ENCODE measurements at regions not wholly inside any gene's neighbourhood (a gene's known extent, or its start where the extent isn't known, plus 50 kb on each side); places are given as distances from the start of the nearest gene placed in this dataset.

DNA sequence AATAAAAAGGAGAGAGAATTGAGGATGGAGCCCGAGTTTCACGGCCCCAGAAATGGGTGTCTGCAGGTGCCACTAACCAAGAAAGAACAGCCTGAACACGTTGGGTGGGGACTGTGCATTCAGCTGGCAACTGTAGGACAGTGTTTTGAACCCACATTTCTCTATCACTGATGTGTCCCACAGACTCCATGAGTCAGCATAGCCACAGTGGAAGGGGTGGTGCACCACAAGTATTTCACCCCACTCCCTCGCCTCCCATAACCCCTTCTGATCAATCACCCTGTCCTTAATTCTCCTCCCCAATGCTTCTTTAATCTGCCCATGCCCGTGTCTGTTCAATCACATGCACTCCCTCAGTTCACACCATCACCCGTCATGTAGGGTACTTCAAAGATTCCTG is 291.5 kb downstream of the ZNF516 start:
- Histone ChIP-seq H3K9me3 (no peaks in the 10 kb centered on the region), H3K9ac (ENCODE audit: low read depth in 2 of 2, low read length in 2 of 2) (no peak overlapping the region), H3K27ac (no peak overlapping the region), H3K4me3 (no peak overlapping the region), H3K27me3 (no peaks in the 10 kb centered on the region), H3K4me1 (no peaks in the 10 kb centered on the region), H3K36me3 (no peaks in the 10 kb centered on the region)
- TF ChIP-seq, protein P1, sequence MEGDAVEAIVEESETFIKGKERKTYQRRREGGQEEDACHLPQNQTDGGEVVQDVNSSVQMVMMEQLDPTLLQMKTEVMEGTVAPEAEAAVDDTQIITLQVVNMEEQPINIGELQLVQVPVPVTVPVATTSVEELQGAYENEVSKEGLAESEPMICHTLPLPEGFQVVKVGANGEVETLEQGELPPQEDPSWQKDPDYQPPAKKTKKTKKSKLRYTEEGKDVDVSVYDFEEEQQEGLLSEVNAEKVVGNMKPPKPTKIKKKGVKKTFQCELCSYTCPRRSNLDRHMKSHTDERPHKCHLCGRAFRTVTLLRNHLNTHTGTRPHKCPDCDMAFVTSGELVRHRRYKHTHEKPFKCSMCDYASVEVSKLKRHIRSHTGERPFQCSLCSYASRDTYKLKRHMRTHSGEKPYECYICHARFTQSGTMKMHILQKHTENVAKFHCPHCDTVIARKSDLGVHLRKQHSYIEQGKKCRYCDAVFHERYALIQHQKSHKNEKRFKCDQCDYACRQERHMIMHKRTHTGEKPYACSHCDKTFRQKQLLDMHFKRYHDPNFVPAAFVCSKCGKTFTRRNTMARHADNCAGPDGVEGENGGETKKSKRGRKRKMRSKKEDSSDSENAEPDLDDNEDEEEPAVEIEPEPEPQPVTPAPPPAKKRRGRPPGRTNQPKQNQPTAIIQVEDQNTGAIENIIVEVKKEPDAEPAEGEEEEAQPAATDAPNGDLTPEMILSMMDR (IDR thresholded peaks at IDR 0.05): no peak
- DNase-seq: no peak
- intact Hi-C loops (cut with DNase I): no loop called here

GRCh38 chr18:76202322-76202721 is 292.7 kb downstream of the ZNF516 start:
- H3K27ac ChIP-seq: no peak overlapping the region
- H3K27me3 ChIP-seq: no peaks in the 10 kb centered on the region
- no peak for DNase-seq
- TF ChIP-seq, protein P1 (IDR thresholded peaks at IDR 0.05): no peak
- no peaks in the 10 kb centered on the region for H3K9me3 ChIP-seq
- no peaks in the 10 kb centered on the region for H3K4me1 ChIP-seq
- intact Hi-C loops (cut with DNase I): no loop called here
- H3K4me3 ChIP-seq: no peak overlapping the region
- no peak overlapping the region for H3K9ac ChIP-seq (ENCODE audit: low read depth in 2 of 2, low read length in 2 of 2)
- H3K36me3 ChIP-seq: no peaks in the 10 kb centered on the region

DNA sequence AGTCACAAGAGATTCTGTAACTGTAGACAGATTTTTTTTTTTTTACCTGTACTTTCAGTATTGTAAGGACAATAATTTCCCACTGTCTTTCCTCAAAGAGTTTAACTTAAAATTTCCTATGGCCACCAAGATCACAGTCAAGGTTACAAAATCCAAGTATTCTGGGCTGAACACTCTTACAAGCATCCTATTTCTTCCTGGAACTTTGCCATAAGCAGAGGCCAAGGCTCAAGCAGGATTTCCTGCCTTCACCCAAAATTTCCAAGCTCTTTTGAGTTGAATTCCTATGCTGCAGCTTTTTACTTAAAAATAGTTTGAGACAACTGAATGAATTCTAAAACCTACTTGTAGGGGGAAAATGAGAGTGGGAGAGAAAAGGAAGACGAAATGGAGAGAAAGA is 299.4 kb downstream of the ZNF516 start:
- Histone ChIP-seq H3K27me3 (no peaks in the 10 kb centered on the region), H3K4me1 (no peaks in the 10 kb centered on the region), H3K9ac (ENCODE audit: low read depth in 2 of 2, low read length in 2 of 2) (no peak overlapping the region), H3K36me3 (no peaks in the 10 kb centered on the region), H3K9me3 (peaks cover 7% of the 10 kb centered on the region), H3K4me3 (no peak overlapping the region), H3K27ac (no peak overlapping the region)
- TF ChIP-seq, protein P1 (IDR thresholded peaks at IDR 0.05): no peak
- DNase-seq: no peak
- intact Hi-C loops (cut with DNase I): no loop called here

DNA sequence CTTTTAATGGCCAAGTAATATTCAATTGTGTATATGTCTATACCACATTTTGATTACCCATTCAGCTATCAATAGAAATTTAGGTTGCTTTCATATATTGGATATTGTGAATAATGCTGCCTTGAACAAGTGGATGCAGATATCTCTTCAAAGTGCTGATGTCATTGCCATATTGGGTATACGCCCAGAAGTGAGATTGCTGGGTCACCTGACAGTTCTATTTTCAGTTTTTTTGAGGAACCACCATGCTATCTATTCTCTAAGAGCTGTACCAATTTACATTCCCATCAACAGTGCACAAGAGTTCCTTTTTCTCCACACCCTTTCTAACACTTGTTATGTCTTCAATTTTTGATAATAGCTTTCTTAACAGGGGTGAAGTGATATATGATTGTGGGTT is 306.9 kb downstream of the ZNF516 start:
- TF ChIP-seq, protein P1 (IDR thresholded peaks at IDR 0.05): no peak
- peaks cover 3% of the 10 kb centered on the region for H3K9me3 ChIP-seq
- intact Hi-C loops (cut with DNase I): no loop called here
- H3K27ac ChIP-seq: no peak overlapping the region
- H3K4me3 ChIP-seq: no peak overlapping the region
- no peak overlapping the region for H3K9ac ChIP-seq (ENCODE audit: low read depth in 2 of 2, low read length in 2 of 2)
- no peaks in the 10 kb centered on the region for H3K4me1 ChIP-seq
- H3K36me3 ChIP-seq: no peaks in the 10 kb centered on the region
- no peak for DNase-seq
- H3K27me3 ChIP-seq: no peaks in the 10 kb centered on the region

DNA sequence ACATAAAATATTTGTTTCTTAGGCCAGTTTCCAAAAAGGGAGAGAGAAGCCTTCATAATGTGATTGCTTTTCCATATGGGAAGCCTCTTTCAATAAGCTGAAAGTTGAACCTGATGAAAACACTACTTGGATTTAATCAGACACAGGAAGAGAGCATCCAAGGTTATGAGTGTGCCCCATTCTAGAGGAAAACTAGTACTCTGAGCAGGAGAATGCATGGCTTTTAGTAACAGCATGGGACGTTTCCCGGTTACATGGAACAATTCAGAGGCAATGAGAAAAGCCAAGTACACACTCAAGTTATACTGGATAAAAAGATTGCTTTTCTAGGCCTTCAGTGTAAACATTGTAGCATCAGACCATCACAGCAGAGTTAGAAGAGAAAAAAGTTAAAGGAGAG is 315.8 kb downstream of the ZNF516 start:
- no peaks in the 10 kb centered on the region for H3K4me1 ChIP-seq
- no peak for DNase-seq
- no peak overlapping the region for H3K4me3 ChIP-seq
- H3K27me3 ChIP-seq: no peaks in the 10 kb centered on the region
- H3K27ac ChIP-seq: no peak overlapping the region
- TF ChIP-seq, protein P1 (IDR thresholded peaks at IDR 0.05): no peak
- H3K36me3 ChIP-seq: no peaks in the 10 kb centered on the region
- no peak overlapping the region for H3K9ac ChIP-seq (ENCODE audit: low read depth in 2 of 2, low read length in 2 of 2)
- intact Hi-C loops (cut with DNase I): no loop called here
- H3K9me3 ChIP-seq: no peaks in the 10 kb centered on the region

- no peak for DNase-seq
- Histone ChIP-seq H3K36me3 (no peaks in the 10 kb centered on the region), H3K27me3 (no peaks in the 10 kb centered on the region), H3K9ac (ENCODE audit: low read depth in 2 of 2, low read length in 2 of 2) (no peak overlapping the region), H3K27ac (no peak overlapping the region), H3K4me1 (no peaks in the 10 kb centered on the region), H3K4me3 (no peak overlapping the region), H3K9me3 (no peaks in the 10 kb centered on the region)
- intact Hi-C loops (cut with DNase I): no loop called here
- TF ChIP-seq, protein P1 (IDR thresholded peaks at IDR 0.05): no peak
These were observed 317.9 kb downstream of the ZNF516 start for GRCh38 chr18:76177160-76177559.
